B cell (primary cell): ENCODE measurements at regions not wholly inside any gene's neighbourhood (a gene's known extent, or its start where the extent isn't known, plus 50 kb on each side); places are given as distances from the start of the nearest gene placed in this dataset.

ENCODE experiments used
- ATAC-seq: fragments of 200-7000 bp; cut with Tn5 transposase; one replicate; pipeline ENCODE4 v1.10.0; 2021; ENCODE audit warnings: low read depth, mild to moderate bottlenecking, moderate number of reproducible peaks, moderate library complexity
- CTCF ChIA-PET: fragments of 350-600 bp; sonication (Branson Sonifier 250); formaldehyde crosslinking; loops from one replicate; lab custom pipeline; 2021; ENCODE audit warnings: antibody characterized with exemption, inconsistent platforms; lab: Charles Lee
- POLR2A ChIA-PET: fragments of 350-600 bp; sonication (Branson Sonifier 250); formaldehyde crosslinking; loops from one replicate; lab custom pipeline; 2021; ENCODE audit warnings: antibody characterized with exemption; lab: Charles Lee
- DNase-seq: peaks from one replicate; pipeline ENCODE4 v3.0.0; 2013
- H2AFZ ChIP-seq: 2 replicates; pipeline ENCODE4 v1.6.1; 2012; ENCODE audit warnings: mild to moderate bottlenecking, low read depth, low read length; ENCODE audit not compliant: insufficient read depth, poor library complexity, severe bottlenecking
- H3K27ac ChIP-seq, 2 donors: 1 replicate in 1 of 2; 2 replicates in 1 of 2; pipeline ENCODE4 v1.5.1; 2012 to 2013; ENCODE audit warnings: low read length in 2 of 2, mild to moderate bottlenecking in 2 of 2, moderate library complexity in 1 of 2
- H3K27me3 ChIP-seq, 4 experiments: fragments of 200-600 bp in 1 of 4; sonication (generic) in 1 of 4; replicated peaks in 1 of 4; 1 replicate in 2 of 4; 2 replicates in 2 of 4; pipeline versions ENCODE4 v1.6.1 to v1.7.0; 2013 to 2016; ENCODE audit warnings: low read length in 3 of 4, mild to moderate bottlenecking in 2 of 4, mixed read lengths in 1 of 4, moderate library complexity in 1 of 4; ENCODE audit not compliant: insufficient read depth in 4 of 4, control insufficient read depth in 3 of 4; ENCODE audit errors: control extremely low read depth in 1 of 4
- H3K36me3 ChIP-seq, 2 experiments: replicated peaks in 1 of 2; 1 replicate in 1 of 2; 2 replicates in 1 of 2; pipeline versions ENCODE4 v1.6.1 to v1.7.1; 2013; ENCODE audit warnings: low read length in 1 of 2; ENCODE audit not compliant: insufficient read depth in 2 of 2, control insufficient read depth in 1 of 2; ENCODE audit errors: control extremely low read depth in 1 of 2, extremely low read depth in 1 of 2
- H3K4me1 ChIP-seq, 2 donors: fragments of 200-600 bp in 1 of 2; sonication (generic) in 1 of 2; 1 replicate in 1 of 2; 2 replicates in 1 of 2; pipeline versions ENCODE4 v1.5.1 to v1.6.1; 2013 to 2017; ENCODE audit warnings: low read length in 2 of 2; ENCODE audit not compliant: control insufficient read depth in 2 of 2, insufficient read depth in 2 of 2
- H3K4me2 ChIP-seq: replicated peaks from 2 replicates; pipeline ENCODE3; 2012; ENCODE audit warnings: mild to moderate bottlenecking, low read depth, low read length; ENCODE audit not compliant: poor library complexity, severe bottlenecking
- H3K4me3 ChIP-seq, 5 experiments: fragments of 200-600 bp in 1 of 5; sonication (generic) in 1 of 5; 1 replicate in 3 of 5; 2 replicates in 2 of 5; pipeline versions ENCODE4 v1.5.1 to v1.7.0; 2011 to 2016; ENCODE audit warnings: low read length in 4 of 5, mild to moderate bottlenecking in 4 of 5, low read depth in 2 of 5, control low read depth in 1 of 5, moderate library complexity in 1 of 5; ENCODE audit not compliant: insufficient read depth in 1 of 5; ENCODE audit errors: control extremely low read depth in 1 of 5, extremely low read depth in 1 of 5
- H3K79me2 ChIP-seq: fragments of 200-600 bp; sonication (generic); one replicate; pipeline ENCODE4 v1.6.0; 2016; ENCODE audit warnings: low read length; ENCODE audit not compliant: control insufficient read depth, insufficient read depth
- H3K9ac ChIP-seq: fragments of 200-600 bp; sonication (generic); 2 replicates; pipeline ENCODE4 v1.6.1; 2017; ENCODE audit warnings: mild to moderate bottlenecking, low read length, moderate library complexity
- H3K9me3 ChIP-seq, 3 donors: one replicate each; pipeline versions ENCODE4 v1.6.1 to v1.7.1; 2013; ENCODE audit warnings: low read length in 2 of 3; ENCODE audit not compliant: control insufficient read depth in 2 of 3, insufficient read depth in 1 of 3; ENCODE audit errors: control extremely low read depth in 1 of 3
- H4K20me1 ChIP-seq: 2 replicates; pipeline ENCODE4 v1.6.0; 2012; ENCODE audit warnings: mild to moderate bottlenecking, low read length; ENCODE audit not compliant: insufficient read depth, control insufficient read depth, poor library complexity, severe bottlenecking
- H3K27ac Mint-ChIP-seq: one replicate; pipeline ENCODE4 v1.8.0; 2021; ENCODE audit warnings: mixed read lengths
- H3K27me3 Mint-ChIP-seq: one replicate; pipeline ENCODE4 v1.8.0; 2021; ENCODE audit warnings: mixed read lengths
- H3K4me1 Mint-ChIP-seq: one replicate; pipeline ENCODE4 v1.8.0; 2021; ENCODE audit warnings: mixed read lengths
- H3K4me3 Mint-ChIP-seq: one replicate; pipeline ENCODE4 v1.8.0; 2021; ENCODE audit warnings: mixed read lengths
- H3K9me3 Mint-ChIP-seq: one replicate; pipeline ENCODE4 v1.8.0; 2022; ENCODE audit warnings: mixed read lengths; ENCODE audit not compliant: insufficient read depth
- EZH2 ChIP-seq: IDR thresholded peaks from 2 replicates; pipeline ENCODE4 v1.6.1; 2012; ENCODE audit warnings: borderline replicate concordance, low read depth, mild to moderate bottlenecking, moderate library complexity, low read length; ENCODE audit not compliant: insufficient read depth, poor library complexity, severe bottlenecking
- WGBS: methylation state at CpG from one replicate; pipeline ENCODE4 v1.1.5; 2013; ENCODE audit warnings: missing lambda C conversion rate; ENCODE audit not compliant: insufficient coverage; 5-methylcytosine and 5-hydroxymethylcytosine counted together
- intact Hi-C: fragments of 100-400 bp; cut with micrococcal nuclease; formaldehyde crosslinking; loops from one replicate; pipeline ENCODE4 v1.10.0; 2022
- TF ChIP-seq, protein P1 (sequence below): fragments of 200-600 bp; IDR thresholded peaks from one replicate; pipeline ENCODE4 v1.8.0; 2022; ENCODE audit warnings: antibody characterized with exemption, mild to moderate bottlenecking

DNA sequence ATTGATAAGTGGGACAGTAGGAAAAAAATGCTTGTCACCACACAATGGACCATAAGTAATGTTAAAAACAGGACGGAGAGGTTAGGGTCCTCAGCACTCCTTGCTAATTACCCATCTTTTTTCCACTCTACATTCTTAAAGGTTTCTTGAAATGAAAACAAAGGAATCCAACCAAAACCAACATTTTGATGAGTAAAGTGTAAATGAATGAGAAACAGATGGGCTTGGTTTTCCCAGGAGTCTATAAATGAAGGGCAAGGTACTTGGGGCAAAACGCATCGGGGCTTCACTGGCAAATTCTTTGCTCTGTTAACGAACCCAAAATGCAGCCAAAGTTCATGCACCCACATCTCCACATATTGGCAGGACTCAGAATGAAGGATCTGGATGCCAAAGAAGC, 129.2 kb upstream of the BMP4 start:
- no peaks in the 10 kb centered on the region for H3K79me2 ChIP-seq
- no peaks in the 10 kb centered on the region for H3K4me1 ChIP-seq
- Mint-ChIP-seq H3K27me3 (peaks cover 5% of the 10 kb centered on the region), H3K4me3 (no peak overlapping the region), H3K27ac (no peak overlapping the region), H3K9me3 (no peaks in the 10 kb centered on the region), H3K4me1 (no peaks in the 10 kb centered on the region)
- H2AFZ ChIP-seq = no peak overlapping the region
- H3K27me3 ChIP-seq = no peaks in the 10 kb centered on the region
- TF ChIP-seq EZH2 = no peak
- TF ChIP-seq, protein P1, sequence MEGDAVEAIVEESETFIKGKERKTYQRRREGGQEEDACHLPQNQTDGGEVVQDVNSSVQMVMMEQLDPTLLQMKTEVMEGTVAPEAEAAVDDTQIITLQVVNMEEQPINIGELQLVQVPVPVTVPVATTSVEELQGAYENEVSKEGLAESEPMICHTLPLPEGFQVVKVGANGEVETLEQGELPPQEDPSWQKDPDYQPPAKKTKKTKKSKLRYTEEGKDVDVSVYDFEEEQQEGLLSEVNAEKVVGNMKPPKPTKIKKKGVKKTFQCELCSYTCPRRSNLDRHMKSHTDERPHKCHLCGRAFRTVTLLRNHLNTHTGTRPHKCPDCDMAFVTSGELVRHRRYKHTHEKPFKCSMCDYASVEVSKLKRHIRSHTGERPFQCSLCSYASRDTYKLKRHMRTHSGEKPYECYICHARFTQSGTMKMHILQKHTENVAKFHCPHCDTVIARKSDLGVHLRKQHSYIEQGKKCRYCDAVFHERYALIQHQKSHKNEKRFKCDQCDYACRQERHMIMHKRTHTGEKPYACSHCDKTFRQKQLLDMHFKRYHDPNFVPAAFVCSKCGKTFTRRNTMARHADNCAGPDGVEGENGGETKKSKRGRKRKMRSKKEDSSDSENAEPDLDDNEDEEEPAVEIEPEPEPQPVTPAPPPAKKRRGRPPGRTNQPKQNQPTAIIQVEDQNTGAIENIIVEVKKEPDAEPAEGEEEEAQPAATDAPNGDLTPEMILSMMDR = no peak
- ChIA-PET CTCF (no interaction called here), POLR2A (no interaction called here)
- H3K27ac ChIP-seq = no peak overlapping the region
- no peak overlapping the region for H3K9ac ChIP-seq
- no peak overlapping the region for H3K4me2 ChIP-seq
- no peak overlapping the region for H3K4me3 ChIP-seq
- DNase-seq (no peak), ATAC-seq (no peak)
- H4K20me1 ChIP-seq = no peaks in the 10 kb centered on the region
- WGBS = 87% methylated on average over 3 of the region's 4 CpGs
- no peaks in the 10 kb centered on the region for H3K36me3 ChIP-seq
- H3K9me3 ChIP-seq = no peaks in the 10 kb centered on the region
- intact Hi-C loops = no loop called here

GRCh38 chr14:54086767-54087166, 130.1 kb upstream of the BMP4 start:
- DNase-seq (no peak), ATAC-seq (no peak)
- no peaks in the 10 kb centered on the region for H3K9me3 Mint-ChIP-seq
- H3K27me3 Mint-ChIP-seq = peaks cover 5% of the 10 kb centered on the region
- no peaks in the 10 kb centered on the region for H3K36me3 ChIP-seq
- no peaks in the 10 kb centered on the region for H3K79me2 ChIP-seq
- H3K9me3 ChIP-seq = no peaks in the 10 kb centered on the region
- ChIA-PET POLR2A (no interaction called here), CTCF (no interaction called here)
- H3K4me3 ChIP-seq = no peak overlapping the region
- no peaks in the 10 kb centered on the region for H3K4me1 ChIP-seq
- no peak overlapping the region for H3K9ac ChIP-seq
- no peak for TF ChIP-seq EZH2
- TF ChIP-seq, protein P1 = no peak
- no peaks in the 10 kb centered on the region for H3K27me3 ChIP-seq
- no peak overlapping the region for H3K27ac Mint-ChIP-seq
- H2AFZ ChIP-seq = no peak overlapping the region
- H3K4me1 Mint-ChIP-seq = no peaks in the 10 kb centered on the region
- no peak overlapping the region for H3K4me3 Mint-ChIP-seq
- H3K4me2 ChIP-seq = no peak overlapping the region
- no peaks in the 10 kb centered on the region for H4K20me1 ChIP-seq
- no peak overlapping the region for H3K27ac ChIP-seq
- WGBS = 83% methylated on average over 3 of the region's 7 CpGs
- intact Hi-C loops = no loop called here
